ENCODE measurements at regions not wholly inside any gene's neighbourhood (a gene's known extent, or its start where the extent isn't known, plus 50 kb on each side); places are given as distances from the start of the nearest gene placed in this dataset.

GRCh38 chr6:63426844-63427243, 107.1 kb upstream of the LGSN start:
- no peak overlapping the region for H3K27ac Mint-ChIP-seq
- no peak for DNase-seq
- no peaks in the 10 kb centered on the region for H3K4me1 Mint-ChIP-seq (ENCODE audit: low read depth)
- peaks cover 9% of the 10 kb centered on the region for H3K27me3 Mint-ChIP-seq
- no peaks in the 10 kb centered on the region for H3K36me3 Mint-ChIP-seq (ENCODE audit: low read depth)
- H3K9me3 Mint-ChIP-seq = no peaks in the 10 kb centered on the region
- no peak overlapping the region for H3K4me3 Mint-ChIP-seq

GRCh38 chr6:63427951-63428350, 108.2 kb upstream of the LGSN start:
- Mint-ChIP-seq H3K9me3 (no peaks in the 10 kb centered on the region), H3K4me1 (ENCODE audit: low read depth) (no peaks in the 10 kb centered on the region), H3K27ac (no peak overlapping the region), H3K27me3 (peaks cover 9% of the 10 kb centered on the region), H3K4me3 (no peak overlapping the region), H3K36me3 (ENCODE audit: low read depth) (no peaks in the 10 kb centered on the region)
- no peak for DNase-seq

GRCh38 chr6:63430985-63431519, 111.3 kb upstream of the LGSN start:
- Mint-ChIP-seq H3K4me3 (no peak overlapping the region), H3K27ac (no peak overlapping the region), H3K4me1 (ENCODE audit: low read depth) (no peaks in the 10 kb centered on the region), H3K27me3 (peaks cover 9% of the 10 kb centered on the region), H3K9me3 (no peaks in the 10 kb centered on the region), H3K36me3 (ENCODE audit: low read depth) (no peaks in the 10 kb centered on the region)
- DNase-seq = no peak

GRCh38 chr6:63434943-63435342, 115.2 kb upstream of the LGSN start:
- Mint-ChIP-seq H3K9me3 (no peaks in the 10 kb centered on the region), H3K4me1 (ENCODE audit: low read depth) (no peaks in the 10 kb centered on the region), H3K36me3 (ENCODE audit: low read depth) (no peaks in the 10 kb centered on the region), H3K4me3 (no peak overlapping the region), H3K27ac (no peak overlapping the region), H3K27me3 (peaks cover 4% of the 10 kb centered on the region)
- DNase-seq = no peak

- H3K9me3 Mint-ChIP-seq = no peaks in the 10 kb centered on the region
Observed at GRCh38 chr6:63436356-63436755, 116.6 kb upstream of the LGSN start.

GRCh38 chr6:63437058-63437457, 117.3 kb upstream of the LGSN start:
- H3K36me3 Mint-ChIP-seq (ENCODE audit: low read depth) = no peaks in the 10 kb centered on the region

More at GRCh38 chr6:63436356-63436755, 116.6 kb upstream of the LGSN start:
- no peaks in the 10 kb centered on the region for H3K36me3 Mint-ChIP-seq (ENCODE audit: low read depth)
- no peak for DNase-seq
- no peak overlapping the region for H3K4me3 Mint-ChIP-seq
- no peaks in the 10 kb centered on the region for H3K27me3 Mint-ChIP-seq
- no peak overlapping the region for H3K27ac Mint-ChIP-seq
- H3K4me1 Mint-ChIP-seq (ENCODE audit: low read depth) = peaks cover 4% of the 10 kb centered on the region

GRCh38 chr6:63440057-63440456, 120.3 kb upstream of the LGSN start:
- Mint-ChIP-seq H3K9me3 (no peaks in the 10 kb centered on the region), H3K4me1 (ENCODE audit: low read depth) (peaks cover 4% of the 10 kb centered on the region), H3K4me3 (no peak overlapping the region), H3K27ac (no peak overlapping the region), H3K27me3 (no peaks in the 10 kb centered on the region), H3K36me3 (ENCODE audit: low read depth) (no peaks in the 10 kb centered on the region)
- no peak for DNase-seq

More at GRCh38 chr6:63437058-63437457, 117.3 kb upstream of the LGSN start:
- DNase-seq = no peak
- no peak overlapping the region for H3K4me3 Mint-ChIP-seq
- H3K4me1 Mint-ChIP-seq (ENCODE audit: low read depth) = peaks cover 4% of the 10 kb centered on the region
- H3K27me3 Mint-ChIP-seq = no peaks in the 10 kb centered on the region
- H3K27ac Mint-ChIP-seq = no peak overlapping the region
- no peaks in the 10 kb centered on the region for H3K9me3 Mint-ChIP-seq

- Mint-ChIP-seq H3K4me3 (no peak overlapping the region), H3K9me3 (no peaks in the 10 kb centered on the region), H3K4me1 (ENCODE audit: low read depth) (peaks cover 4% of the 10 kb centered on the region), H3K36me3 (ENCODE audit: low read depth) (no peaks in the 10 kb centered on the region), H3K27ac (no peak overlapping the region), H3K27me3 (no peaks in the 10 kb centered on the region)
- no peak for DNase-seq
Observed at GRCh38 chr6:63440594-63440993, 120.8 kb upstream of the LGSN start.

GRCh38 chr6:63441266-63441956, 121.6 kb upstream of the LGSN start:
- peak; percentile 29 for DNase-seq
- Mint-ChIP-seq H3K36me3 (ENCODE audit: low read depth) (no peaks in the 10 kb centered on the region), H3K4me1 (ENCODE audit: low read depth) (peaks cover 4% of the 10 kb centered on the region), H3K27me3 (no peaks in the 10 kb centered on the region), H3K4me3 (peak overlapping the region; percentile 69), H3K27ac (no peak overlapping the region), H3K9me3 (no peaks in the 10 kb centered on the region)

GRCh38 chr6:63442870-63443269, 123.1 kb upstream of the LGSN start:
- no peaks in the 10 kb centered on the region for H3K27me3 Mint-ChIP-seq
- H3K4me3 Mint-ChIP-seq = no peak overlapping the region
- H3K4me1 Mint-ChIP-seq (ENCODE audit: low read depth) = peaks cover 4% of the 10 kb centered on the region
- H3K36me3 Mint-ChIP-seq (ENCODE audit: low read depth) = no peaks in the 10 kb centered on the region
- no peak for DNase-seq
- no peaks in the 10 kb centered on the region for H3K9me3 Mint-ChIP-seq
- no peak overlapping the region for H3K27ac Mint-ChIP-seq

GRCh38 chr6:63444768-63445167, 125.0 kb upstream of the LGSN start:
- Mint-ChIP-seq H3K27me3 (no peaks in the 10 kb centered on the region), H3K9me3 (no peaks in the 10 kb centered on the region), H3K27ac (no peak overlapping the region), H3K36me3 (ENCODE audit: low read depth) (no peaks in the 10 kb centered on the region), H3K4me1 (ENCODE audit: low read depth) (peaks cover 4% of the 10 kb centered on the region), H3K4me3 (no peak overlapping the region)
- DNase-seq = no peak

GRCh38 chr6:63446405-63446804, 125.9 kb upstream of the LOC128125822 start:
- H3K4me3 Mint-ChIP-seq = no peak overlapping the region
- no peaks in the 10 kb centered on the region for H3K36me3 Mint-ChIP-seq (ENCODE audit: low read depth)
- no peaks in the 10 kb centered on the region for H3K4me1 Mint-ChIP-seq (ENCODE audit: low read depth)
- no peaks in the 10 kb centered on the region for H3K27me3 Mint-ChIP-seq
- no peak for DNase-seq
- no peak overlapping the region for H3K27ac Mint-ChIP-seq
- no peaks in the 10 kb centered on the region for H3K9me3 Mint-ChIP-seq

- Mint-ChIP-seq H3K27ac (no peak overlapping the region), H3K27me3 (no peaks in the 10 kb centered on the region), H3K4me1 (ENCODE audit: low read depth) (no peaks in the 10 kb centered on the region), H3K9me3 (no peaks in the 10 kb centered on the region), H3K36me3 (ENCODE audit: low read depth) (no peaks in the 10 kb centered on the region), H3K4me3 (no peak overlapping the region)
- no peak for DNase-seq
Observed at GRCh38 chr6:63447134-63447533, 125.1 kb upstream of the LOC128125822 start.

- Mint-ChIP-seq H3K4me3 (no peak overlapping the region), H3K9me3 (no peaks in the 10 kb centered on the region), H3K27me3 (no peaks in the 10 kb centered on the region), H3K4me1 (ENCODE audit: low read depth) (no peaks in the 10 kb centered on the region), H3K27ac (no peak overlapping the region), H3K36me3 (ENCODE audit: low read depth) (no peaks in the 10 kb centered on the region)
- DNase-seq = no peak
Observed at GRCh38 chr6:63448229-63448628, 124.1 kb upstream of the LOC128125822 start.

- no peaks in the 10 kb centered on the region for H3K9me3 Mint-ChIP-seq
- H3K4me1 Mint-ChIP-seq (ENCODE audit: low read depth) = no peaks in the 10 kb centered on the region
- H3K27me3 Mint-ChIP-seq = no peaks in the 10 kb centered on the region
- no peak for DNase-seq
- H3K36me3 Mint-ChIP-seq (ENCODE audit: low read depth) = no peaks in the 10 kb centered on the region
- H3K27ac Mint-ChIP-seq = no peak overlapping the region
- no peak overlapping the region for H3K4me3 Mint-ChIP-seq
Observed at GRCh38 chr6:63449714-63450113, 122.6 kb upstream of the LOC128125822 start.
